GM19452 (cell line): ENCODE measurements at regions not wholly inside any gene's neighbourhood (a gene's known extent, or its start where the extent isn't known, plus 50 kb on each side); places are given as distances from the start of the nearest gene placed in this dataset.

ENCODE experiments used
- ATAC-seq: cut with Tn5 transposase; IDR thresholded peaks from one replicate; pipeline ENCODE4 v1.9.1; 2021; ENCODE audit not compliant: unreplicated experiment

- ATAC-seq, result no peak
Observed at GRCh38 chr18:73797419-73797818, 350.2 kb downstream of the FBXO15 start.

GRCh38 chr18:73793386-73793785, 354.2 kb downstream of the FBXO15 start:
- no peak for ATAC-seq

GRCh38 chr18:73791081-73791480, 356.6 kb downstream of the FBXO15 start:
- ATAC-seq, result no peak

GRCh38 chr18:73790587-73790986, 357.0 kb downstream of the FBXO15 start:
- ATAC-seq, result no peak

GRCh38 chr18:73787316-73787715, 360.3 kb downstream of the FBXO15 start:
- no peak for ATAC-seq

GRCh38 chr18:73785300-73785699, 362.3 kb downstream of the FBXO15 start:
- no peak for ATAC-seq

- ATAC-seq, result no peak
Observed at GRCh38 chr18:73784853-73785252, 362.8 kb downstream of the FBXO15 start.

- ATAC-seq, result no peak
Observed at GRCh38 chr18:73782405-73782804, 365.2 kb downstream of the FBXO15 start.

- ATAC-seq, result no peak
Observed at GRCh38 chr18:73780218-73780617, 367.4 kb downstream of the FBXO15 start.

- no peak for ATAC-seq
Observed at GRCh38 chr18:73778032-73778359, 369.6 kb downstream of the FBXO15 start.

GRCh38 chr18:73777356-73778031, 370.1 kb downstream of the FBXO15 start:
- ATAC-seq, result no peak

GRCh38 chr18:73774811-73775509, 372.7 kb downstream of the FBXO15 start:
- ATAC-seq, result no peak

- no peak for ATAC-seq
Observed at GRCh38 chr18:73768043-73768442, 379.6 kb downstream of the FBXO15 start.

- ATAC-seq, result no peak
Observed at GRCh38 chr18:73766910-73767515, 380.6 kb downstream of the FBXO15 start.

- no peak for ATAC-seq
Observed at GRCh38 chr18:73758446-73758845, 389.2 kb downstream of the FBXO15 start.

GRCh38 chr18:73756256-73757091, 391.2 kb downstream of the FBXO15 start:
- ATAC-seq, result no peak

- ATAC-seq, result no peak
Observed at GRCh38 chr18:73752965-73753364, 394.7 kb downstream of the FBXO15 start.

GRCh38 chr18:73752546-73752945, 395.1 kb downstream of the FBXO15 start:
- no peak for ATAC-seq

GRCh38 chr18:73750052-73750451, 397.6 kb downstream of the FBXO15 start:
- no peak for ATAC-seq

GRCh38 chr18:73749304-73749703, 398.3 kb downstream of the FBXO15 start:
- no peak for ATAC-seq

GRCh38 chr18:73748731-73749130, 398.9 kb downstream of the FBXO15 start:
- no peak for ATAC-seq

- ATAC-seq, result no peak
Observed at GRCh38 chr18:73746101-73746500, 401.5 kb downstream of the FBXO15 start.
